ENCODE measurements at regions not wholly inside any gene's neighbourhood (a gene's known extent, or its start where the extent isn't known, plus 50 kb on each side); places are given as distances from the start of the nearest gene placed in this dataset.

- DNase-seq (ENCODE audit: low spot score), result no peak
Measured at GRCh38 chr5:110112348-110112747, 422.6 kb downstream of the MAN2A1 start.

- no peak for DNase-seq (ENCODE audit: low spot score)
Measured at GRCh38 chr5:110115503-110115902, 425.8 kb downstream of the MAN2A1 start.

GRCh38 chr5:110116539-110116938 lies 426.8 kb downstream of the MAN2A1 start:
- DNase-seq (ENCODE audit: low spot score), result no peak

GRCh38 chr5:110134963-110135935 lies 445.5 kb downstream of the MAN2A1 start:
- no peak for DNase-seq (ENCODE audit: low spot score)

- no peak for DNase-seq (ENCODE audit: low spot score)
Measured at GRCh38 chr5:110150199-110150598, 460.5 kb downstream of the MAN2A1 start.

- DNase-seq (ENCODE audit: low spot score), result no peak
Measured at GRCh38 chr5:110159202-110159601, 469.5 kb downstream of the MAN2A1 start.

GRCh38 chr5:110161162-110161561 lies 471.4 kb downstream of the MAN2A1 start:
- DNase-seq (ENCODE audit: low spot score), result no peak

GRCh38 chr5:110165366-110165765 lies 475.6 kb downstream of the MAN2A1 start:
- DNase-seq (ENCODE audit: low spot score), result no peak

GRCh38 chr5:110167384-110167783 lies 477.7 kb downstream of the MAN2A1 start:
- DNase-seq (ENCODE audit: low spot score), result no peak

- DNase-seq (ENCODE audit: low spot score), result no peak
Measured at GRCh38 chr5:110169461-110169860, 479.7 kb downstream of the MAN2A1 start.

GRCh38 chr5:110177729-110178128 lies 488.0 kb downstream of the MAN2A1 start:
- DNase-seq (ENCODE audit: low spot score), result peak; percentile 11

- DNase-seq (ENCODE audit: low spot score), result no peak
Measured at GRCh38 chr5:110179321-110179720, 489.6 kb downstream of the MAN2A1 start.

- no peak for DNase-seq (ENCODE audit: low spot score)
Measured at GRCh38 chr5:110194191-110194590, 504.5 kb downstream of the MAN2A1 start.

- DNase-seq (ENCODE audit: low spot score), result peak; percentile 24
Measured at GRCh38 chr5:110195288-110195687, 505.6 kb downstream of the MAN2A1 start.

GRCh38 chr5:110201791-110202190 lies 512.1 kb downstream of the MAN2A1 start:
- no peak for DNase-seq (ENCODE audit: low spot score)

- no peak for DNase-seq (ENCODE audit: low spot score)
Measured at GRCh38 chr5:110203661-110204060, 513.9 kb downstream of the MAN2A1 start.

GRCh38 chr5:110209401-110209800 lies 517.1 kb downstream of the TMEM232 start:
- DNase-seq (ENCODE audit: low spot score), result no peak

GRCh38 chr5:110218981-110219380 lies 507.5 kb downstream of the TMEM232 start:
- DNase-seq (ENCODE audit: low spot score), result no peak

GRCh38 chr5:110219769-110220168 lies 506.7 kb downstream of the TMEM232 start:
- DNase-seq (ENCODE audit: low spot score), result no peak

- DNase-seq (ENCODE audit: low spot score), result no peak
Measured at GRCh38 chr5:110221036-110221435, 505.4 kb downstream of the TMEM232 start.

- DNase-seq (ENCODE audit: low spot score), result no peak
Measured at GRCh38 chr5:110224050-110224449, 502.4 kb downstream of the TMEM232 start.

GRCh38 chr5:110225949-110226348 lies 500.5 kb downstream of the TMEM232 start:
- DNase-seq (ENCODE audit: low spot score), result no peak

- DNase-seq (ENCODE audit: low spot score), result no peak
Measured at GRCh38 chr5:110239786-110240185, 486.7 kb downstream of the TMEM232 start.

GRCh38 chr5:110242950-110243349 lies 483.5 kb downstream of the TMEM232 start:
- no peak for DNase-seq (ENCODE audit: low spot score)
